H1 (cell line): ENCODE measurements at regions not wholly inside any gene's neighbourhood (a gene's known extent, or its start where the extent isn't known, plus 50 kb on each side); places are given as distances from the start of the nearest gene placed in this dataset.

ENCODE experiments used
- CTCF ChIA-PET: fragments of 300-600 bp; sonication (Branson Sonifier 250); formaldehyde crosslinking; loops from one replicate; lab custom pipeline; 2021; ENCODE audit not compliant: partially characterized antibody; lab: Charles Lee
- POLR2A ChIA-PET: fragments of 300-600 bp; sonication (Branson Sonifier 250); formaldehyde crosslinking; loops from one replicate; lab custom pipeline; 2021; ENCODE audit warnings: inconsistent platforms; ENCODE audit not compliant: partially characterized antibody; lab: Charles Lee
- DNase-seq, 2 experiments: peaks; one replicate each; pipeline versions ENCODE4 v3.0.0 to v3.0.0-alpha.2; 2010 to 2022; ENCODE audit warnings: low spot score in 2 of 2, low read depth in 1 of 2, mixed read lengths in 1 of 2
- FAIRE-seq: peaks from 2 replicates; lab custom pipeline; 2011; peaks lifted over from hg19 to GRCh38; lab: Jason Lieb, UNC
- H2AFZ ChIP-seq: 2 replicates; pipeline ENCODE4 v1.8.1; 2012; ENCODE audit warnings: low read length, inconsistent platforms
- H2AK5ac ChIP-seq: 2 replicates; pipeline ENCODE4 v1.6.1; 2013; ENCODE audit warnings: low read depth, low read length
- H2BK120ac ChIP-seq: replicated peaks from 2 replicates; pipeline ENCODE3; 2013; ENCODE audit warnings: low read depth, low read length, inconsistent platforms
- H2BK12ac ChIP-seq: 2 replicates; pipeline ENCODE4 v1.6.1; 2013; ENCODE audit warnings: low read depth, low read length
- H2BK15ac ChIP-seq: 2 replicates; pipeline ENCODE4 v1.6.1; 2013; ENCODE audit warnings: low read length
- H2BK20ac ChIP-seq: 2 replicates; pipeline ENCODE4 v1.6.1; 2013; ENCODE audit warnings: low read length
- H2BK5ac ChIP-seq: 2 replicates; pipeline ENCODE4 v1.6.1; 2013; ENCODE audit warnings: low read depth, low read length
- H3K14ac ChIP-seq: 2 replicates; pipeline ENCODE4 v1.6.1; 2013; ENCODE audit warnings: inconsistent platforms; ENCODE audit not compliant: insufficient read length
- H3K18ac ChIP-seq: 2 replicates; pipeline ENCODE4 v1.6.1; 2013; ENCODE audit warnings: low read length; ENCODE audit errors: extremely low read depth
- H3K23ac ChIP-seq: 2 replicates; pipeline ENCODE4 v1.6.1; 2013; ENCODE audit warnings: inconsistent platforms; ENCODE audit not compliant: insufficient read length
- H3K23me2 ChIP-seq: 2 replicates; pipeline ENCODE4 v1.6.1; 2013; ENCODE audit warnings: low read depth, low read length
- H3K27ac ChIP-seq: 2 replicates; pipeline ENCODE4 v1.6.1; 2011; ENCODE audit warnings: low read depth, low read length, inconsistent platforms
- H3K27me3 ChIP-seq, 4 experiments: replicated peaks in 1 of 4; 1 replicate in 1 of 4; 2 replicates in 3 of 4; pipeline versions ENCODE4 v1.6.1 to v1.8.1; 2011 to 2013; ENCODE audit warnings: low read length in 3 of 4, mild to moderate bottlenecking in 3 of 4, inconsistent platforms in 2 of 4, mixed read lengths in 2 of 4, moderate library complexity in 1 of 4; ENCODE audit not compliant: control insufficient read depth in 3 of 4, insufficient read depth in 3 of 4; ENCODE audit errors: extremely low read depth in 1 of 4
- H3K36me3 ChIP-seq, 4 experiments: 2 replicates each; pipeline versions ENCODE4 v1.6.1 to v1.8.1; 2011 to 2013; ENCODE audit warnings: mild to moderate bottlenecking in 4 of 4, low read length in 3 of 4, moderate library complexity in 2 of 4, control low read depth in 1 of 4, inconsistent platforms in 1 of 4; ENCODE audit not compliant: insufficient read depth in 4 of 4, control insufficient read depth in 2 of 4
- H3K4ac ChIP-seq: replicated peaks from 2 replicates; pipeline ENCODE3; 2013; ENCODE audit warnings: low read length, low read depth, mixed read lengths, inconsistent platforms; ENCODE audit not compliant: insufficient read length
- H3K4me1 ChIP-seq, 4 experiments: replicated peaks in 1 of 4; 1 replicate in 1 of 4; 2 replicates in 3 of 4; pipeline versions ENCODE4 v1.6.1 to v1.8.1; 2011 to 2013; ENCODE audit warnings: low read length in 3 of 4, inconsistent platforms in 2 of 4, mixed read lengths in 1 of 4; ENCODE audit not compliant: insufficient read depth in 4 of 4, control insufficient read depth in 3 of 4
- H3K4me2 ChIP-seq, 2 experiments: 2 replicates each; pipeline versions ENCODE4 v1.6.1 to v1.8.1; 2011 to 2013; ENCODE audit warnings: low read depth in 2 of 2, low read length in 2 of 2, control low read depth in 1 of 2, inconsistent platforms in 1 of 2, mild to moderate bottlenecking in 1 of 2; ENCODE audit not compliant: insufficient read depth in 1 of 2
- H3K4me3 ChIP-seq, 4 experiments: fragments of 200-600, 300-600 bp in 1 of 4; sonication (generic), shearing (Covaris generic), sonication (Bioruptor Twin) in 1 of 4; 2 replicates each; pipeline versions ENCODE4 v1.5.1 to v1.8.1; 2011 to 2016; ENCODE audit warnings: low read length in 4 of 4, low read depth in 3 of 4, control low read depth in 2 of 4, inconsistent platforms in 2 of 4, mild to moderate bottlenecking in 2 of 4, mixed read lengths in 1 of 4, moderate library complexity in 1 of 4; ENCODE audit not compliant: insufficient read depth in 2 of 4; ENCODE audit errors: extremely low read depth in 1 of 4
- H3K56ac ChIP-seq: replicated peaks from 2 replicates; pipeline ENCODE3; 2013; ENCODE audit warnings: low read depth, mild to moderate bottlenecking, mixed read lengths, low read length, inconsistent platforms; ENCODE audit not compliant: insufficient read length
- H3K79me1 ChIP-seq: 2 replicates; pipeline ENCODE4 v1.6.1; 2013; ENCODE audit warnings: low read depth, low read length, control low read depth
- H3K79me2 ChIP-seq, 2 experiments: 2 replicates each; pipeline versions ENCODE4 v1.6.1 to v1.8.1; 2012 to 2013; ENCODE audit warnings: low read length in 2 of 2, mild to moderate bottlenecking in 2 of 2, inconsistent platforms in 1 of 2; ENCODE audit not compliant: insufficient read depth in 2 of 2, control insufficient read depth in 1 of 2
- H3K9ac ChIP-seq, 4 experiments: replicated peaks in 1 of 4; 1 replicate in 1 of 4; 2 replicates in 3 of 4; pipeline versions ENCODE4 v1.6.1 to v1.8.1; 2011 to 2013; ENCODE audit warnings: low read depth in 3 of 4, low read length in 3 of 4, control low read depth in 2 of 4, mild to moderate bottlenecking in 2 of 4, moderate library complexity in 2 of 4, inconsistent platforms in 1 of 4; ENCODE audit errors: extremely low read depth in 1 of 4
- H3K9me3 ChIP-seq, 2 experiments: 2 replicates each; pipeline versions ENCODE4 v1.6.1 to v1.8.1; 2012 to 2013; ENCODE audit warnings: mild to moderate bottlenecking in 2 of 2, moderate library complexity in 2 of 2, control low read depth in 1 of 2, inconsistent platforms in 1 of 2, low read depth in 1 of 2, low read length in 1 of 2, mixed read lengths in 1 of 2; ENCODE audit not compliant: insufficient read depth in 2 of 2
- H4K20me1 ChIP-seq, 2 experiments: replicated peaks in 1 of 2; 2 replicates each; pipeline versions ENCODE3 to v1.8.1; 2011 to 2013; ENCODE audit warnings: inconsistent platforms in 2 of 2, low read length in 2 of 2, mild to moderate bottlenecking in 1 of 2; ENCODE audit not compliant: insufficient read depth in 2 of 2, control insufficient read depth in 1 of 2
- H4K5ac ChIP-seq: 2 replicates; pipeline ENCODE4 v1.6.1; 2013; ENCODE audit warnings: low read length, low read depth, mixed read lengths, inconsistent platforms; ENCODE audit not compliant: insufficient read length
- H4K8ac ChIP-seq: 2 replicates; pipeline ENCODE4 v1.8.0; 2013; ENCODE audit warnings: mild to moderate bottlenecking, moderate library complexity, low read length, inconsistent platforms; ENCODE audit not compliant: insufficient read depth; ENCODE audit errors: extremely low read depth
- H4K91ac ChIP-seq: replicated peaks from 2 replicates; pipeline ENCODE3; 2013; ENCODE audit warnings: low read length, mixed read lengths, inconsistent platforms; ENCODE audit not compliant: insufficient read length
- ASH2L ChIP-seq: fragments of 200-600, 300-600 bp; sonication (generic); IDR thresholded peaks from one replicate; pipeline ENCODE4 v1.7.1; 2017; ENCODE audit warnings: low read length
- BACH1 ChIP-seq: IDR thresholded peaks from 2 replicates; pipeline ENCODE4 v1.6.1; 2012; ENCODE audit warnings: low read length, improper control_type of control experiment
- CREB1 ChIP-seq: IDR thresholded peaks from 2 replicates; pipeline ENCODE4 v1.6.1; 2012; ENCODE audit warnings: inconsistent platforms
- EP300 ChIP-seq, 2 experiments: IDR thresholded peaks; 1 replicate in 1 of 2; 2 replicates in 1 of 2; pipeline ENCODE4 v1.6.1; 2011 to 2012; ENCODE audit warnings: low read depth in 2 of 2, low read length in 2 of 2, mild to moderate bottlenecking in 2 of 2, borderline replicate concordance in 1 of 2, inconsistent platforms in 1 of 2, moderate library complexity in 1 of 2
- FOSL1 ChIP-seq: IDR thresholded peaks from 2 replicates; pipeline ENCODE4 v1.6.1; 2011; ENCODE audit warnings: mild to moderate bottlenecking, low read depth, low read length, moderate library complexity; ENCODE audit not compliant: insufficient read depth
- GABPA ChIP-seq: IDR thresholded peaks from 2 replicates; pipeline ENCODE4 v1.6.1; 2011; ENCODE audit warnings: mild to moderate bottlenecking, low read length, moderate library complexity, borderline replicate concordance; ENCODE audit not compliant: insufficient read depth
- JUN ChIP-seq: IDR thresholded peaks from 2 replicates; pipeline ENCODE4 v1.6.1; 2011; ENCODE audit warnings: low read depth, mild to moderate bottlenecking, improper control_type of control experiment, low read length
- KDM1A ChIP-seq: fragments of 200-600, 300-600 bp; sonication (generic); IDR thresholded peaks from 2 replicates; pipeline ENCODE4 v1.7.1; 2016; ENCODE audit warnings: mild to moderate bottlenecking, low read length, borderline replicate concordance
- PHF8 ChIP-seq: fragments of 200-600 bp; sonication (generic); conservative IDR thresholded peaks from 2 replicates; pipeline ENCODE4 v1.7.1; 2012; ENCODE audit warnings: low read depth, mild to moderate bottlenecking, inconsistent platforms, low read length, moderate library complexity
- POLR2A ChIP-seq, 2 experiments: IDR thresholded peaks; 1 replicate in 1 of 2; 2 replicates in 1 of 2; pipeline ENCODE4 v1.6.1; 2011; ENCODE audit warnings: low read depth in 2 of 2, low read length in 2 of 2, mild to moderate bottlenecking in 2 of 2; ENCODE audit errors: control extremely low read depth in 1 of 2
- POU5F1 ChIP-seq: IDR thresholded peaks from 2 replicates; pipeline ENCODE4 v1.6.1; 2011; ENCODE audit warnings: low read depth, mild to moderate bottlenecking, low read length, moderate library complexity
- RAD21 ChIP-seq, 2 experiments: IDR thresholded peaks in 1 of 2; conservative IDR thresholded peaks in 1 of 2; 2 replicates each; pipeline ENCODE4 v1.6.1; 2011; ENCODE audit warnings: low read depth in 2 of 2, low read length in 2 of 2, improper control_type of control experiment in 1 of 2, inconsistent platforms in 1 of 2, mild to moderate bottlenecking in 1 of 2, moderate library complexity in 1 of 2
- SUZ12 ChIP-seq: fragments of 200-600 bp; sonication (generic); IDR thresholded peaks from 2 replicates; pipeline ENCODE4 v1.6.1; 2012; ENCODE audit warnings: mild to moderate bottlenecking, inconsistent platforms, low read length, moderate library complexity, mixed read lengths
- TAF1 ChIP-seq: IDR thresholded peaks from 2 replicates; pipeline ENCODE4 v1.6.1; 2011; ENCODE audit warnings: mild to moderate bottlenecking, low read depth, low read length
- YY1 ChIP-seq: IDR thresholded peaks from 2 replicates; pipeline ENCODE4 v1.6.1; 2011; ENCODE audit warnings: low read depth, mild to moderate bottlenecking, low read length
- ZNF274 ChIP-seq: IDR thresholded peaks from 2 replicates; pipeline ENCODE4 v1.7.0; 2012; ENCODE audit warnings: low read length, borderline replicate concordance; ENCODE audit errors: extremely low read depth
- WGBS, 2 experiments: shearing (Covaris generic) in 1 of 2; methylation state at CpG; one replicate each; pipeline versions ENCODE4 v1.1.6 to v1.1.7; 2013 to 2015; ENCODE audit warnings: low lambda C conversion rate in 2 of 2, mixed read lengths in 2 of 2, inconsistent platforms in 1 of 2, low coverage in 1 of 2, missing lambda C conversion rate in 1 of 2; ENCODE audit not compliant: insufficient replicate concordance in 2 of 2, insufficient coverage in 1 of 2, insufficient read length in 1 of 2; ENCODE audit errors: extremely low coverage in 1 of 2, missing lambda C conversion rate in 1 of 2; 5-methylcytosine and 5-hydroxymethylcytosine counted together

DNA sequence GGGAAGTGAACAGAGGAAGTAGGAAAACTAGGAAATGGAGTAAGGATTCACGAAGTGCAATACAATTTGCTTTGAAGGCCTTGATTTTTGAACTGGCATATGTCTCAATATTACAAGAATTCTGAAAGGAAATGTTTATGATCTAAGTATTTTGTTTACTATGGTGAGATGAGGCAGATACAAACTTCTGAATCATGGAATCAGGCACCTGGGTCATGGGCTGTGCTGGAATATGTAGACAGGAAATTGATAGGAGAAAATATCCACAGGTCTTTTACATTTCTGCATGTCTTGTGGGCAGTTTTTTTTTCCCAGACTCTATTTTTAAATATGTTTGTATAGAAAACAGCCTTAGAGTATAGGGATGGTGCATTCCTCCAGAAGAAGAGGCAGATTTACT is 117.1 kb downstream of the PPP1R3A start:
- no peak overlapping the region for H2BK15ac ChIP-seq
- 91% methylated on average over 1 of the region's 1 CpG; no CpG with 5 or more reads in 1 of the 2 experiments for WGBS, 2 experiments
- no peak overlapping the region for H3K4ac ChIP-seq
- H3K56ac ChIP-seq: no peak overlapping the region
- no peak overlapping the region for H3K4me3 ChIP-seq
- H4K8ac ChIP-seq: no peak overlapping the region
- H2AFZ ChIP-seq: no peak overlapping the region
- no peak for TF ChIP-seq YY1
- TF ChIP-seq GABPA: no peak
- TF ChIP-seq TAF1: no peak
- TF ChIP-seq JUN: no peak
- no peak for TF ChIP-seq POU5F1
- TF ChIP-seq PHF8: no peak
- no peak for TF ChIP-seq KDM1A
- TF ChIP-seq BACH1: no peak
- TF ChIP-seq CREB1: no peak
- no peak for TF ChIP-seq POLR2A (IDR thresholded peaks at IDR 0.05; ENCODE audit: control extremely low read depth in 1 of 2, low read depth in 2 of 2, low read length in 2 of 2)
- TF ChIP-seq SUZ12: no peak
- no peak for TF ChIP-seq EP300 (IDR thresholded peaks at IDR 0.05; ENCODE audit: borderline replicate concordance in 1 of 2, low read depth in 2 of 2, low read length in 2 of 2)
- no peak for TF ChIP-seq ASH2L
- TF ChIP-seq FOSL1: no peak
- no peak for TF ChIP-seq RAD21 (IDR thresholded peaks at IDR 0.05 in 1 of 2, conservative IDR thresholded peaks at IDR 0.05 in 1 of 2; ENCODE audit: low read depth in 2 of 2, low read length in 2 of 2)
- no peak for TF ChIP-seq ZNF274
- TF ChIP-seq, all 59 proteins: peak for 0
- Histone ChIP-seq H3K4me2 (no peak overlapping the region), H3K79me1 (no peaks in the 10 kb centered on the region), H4K5ac (no peak overlapping the region), H3K14ac (no peak overlapping the region), H2BK5ac (no peak overlapping the region), H2BK12ac (no peak overlapping the region), H3K18ac (no peak overlapping the region), H3K9ac (no peak overlapping the region), H3K9me3 (no peaks in the 10 kb centered on the region), H2AK5ac (no peak overlapping the region), H2BK20ac (no peak overlapping the region), H4K20me1 (no peaks in the 10 kb centered on the region), H3K36me3 (no peaks in the 10 kb centered on the region), H4K91ac (no peak overlapping the region), H3K27me3 (no peaks in the 10 kb centered on the region), H2BK120ac (no peak overlapping the region), H3K23me2 (no peaks in the 10 kb centered on the region), H3K4me1 (no peaks in the 10 kb centered on the region), H3K23ac (no peak overlapping the region), H3K79me2 (no peaks in the 10 kb centered on the region), H3K27ac (no peak overlapping the region)
- POLR2A ChIA-PET: no interaction called here
- CTCF ChIA-PET: interaction anchor here (1.1 to 1.3 kb wide), 2 partner anchors 12 to 34 kb away, joined by 3 to 4 read pairs; no protein-coding TSS in a partner anchor
- FAIRE-seq (no peak), DNase-seq (no peak)
